GM12874 (cell line): ENCODE measurements at regions not wholly inside any gene's neighbourhood (a gene's known extent, or its start where the extent isn't known, plus 50 kb on each side); places are given as distances from the start of the nearest gene placed in this dataset.

Experiments
- CTCF ChIP-seq: IDR thresholded peaks from 2 replicates; pipeline ENCODE4 v1.5.1; 2011; ENCODE audit warnings: low read depth, mild to moderate bottlenecking, control low read depth, low read length, moderate library complexity; ENCODE audit not compliant: insufficient read depth

GRCh38 chr7:47191316-47191715, 390.6 kb downstream of the TNS3 start:
- no peak for TF ChIP-seq CTCF

GRCh38 chr7:47190462-47190861, 391.4 kb downstream of the TNS3 start:
- no peak for TF ChIP-seq CTCF

GRCh38 chr7:47188653-47189315, 393.1 kb downstream of the TNS3 start:
- TF ChIP-seq CTCF: no peak

- no peak for TF ChIP-seq CTCF
Measured at GRCh38 chr7:47188136-47188535, 393.8 kb downstream of the TNS3 start.

- TF ChIP-seq CTCF: no peak
Measured at GRCh38 chr7:47186316-47186715, 395.6 kb downstream of the TNS3 start.

GRCh38 chr7:47185839-47186238, 396.1 kb downstream of the TNS3 start:
- TF ChIP-seq CTCF: no peak

GRCh38 chr7:47185170-47185569, 396.7 kb downstream of the TNS3 start:
- TF ChIP-seq CTCF: no peak
